ENCODE measurements at regions not wholly inside any gene's neighbourhood (a gene's known extent, or its start where the extent isn't known, plus 50 kb on each side); places are given as distances from the start of the nearest gene placed in this dataset.

DNA sequence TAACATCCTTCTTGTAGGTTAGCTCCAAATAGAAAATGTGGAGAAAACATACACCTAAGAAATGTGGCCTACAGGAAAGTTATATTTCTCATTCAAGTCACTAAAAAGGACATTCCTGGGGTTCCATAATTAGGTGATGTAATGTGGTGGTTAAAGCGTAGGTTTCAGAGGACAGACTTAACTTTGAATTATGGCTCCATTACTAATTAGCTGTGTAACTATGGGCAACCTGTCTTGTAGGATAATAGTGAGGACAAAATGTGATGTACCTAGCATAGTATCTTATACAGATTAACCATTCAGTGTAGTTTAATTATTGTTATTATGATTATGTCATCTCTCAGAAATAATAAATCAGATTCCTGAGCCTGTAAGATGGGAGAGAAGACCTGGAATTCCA lies 602.5 kb downstream of the TSN start:
- Histone ChIP-seq H3K27ac (ENCODE audit: low read length in 2 of 2) (no peak overlapping the region), H2AFZ (ENCODE audit: insufficient read depth, low read depth, low read length, poor library complexity, severe bottlenecking) (no peak overlapping the region), H3K79me2 (ENCODE audit: control insufficient read depth, insufficient read depth, low read length) (no peaks in the 10 kb centered on the region), H4K20me1 (ENCODE audit: control insufficient read depth, insufficient read depth, low read length, poor library complexity, severe bottlenecking) (no peaks in the 10 kb centered on the region), H3K9me3 (ENCODE audit: control extremely low read depth in 1 of 3, control insufficient read depth in 2 of 3, insufficient read depth in 1 of 3, low read length in 2 of 3) (peaks cover 0 to 4% (median 0%) of the 10 kb centered on the region in 3 donors), H3K4me3 (ENCODE audit: control extremely low read depth in 1 of 5, extremely low read depth in 1 of 5, insufficient read depth in 1 of 5, low read depth in 2 of 5, low read length in 4 of 5) (no peak overlapping the region), H3K4me2 (replicated peaks; ENCODE audit: low read depth, low read length, poor library complexity, severe bottlenecking) (no peak overlapping the region), H3K9ac (ENCODE audit: low read length) (no peak overlapping the region), H3K36me3 (replicated peaks in 1 of 2; ENCODE audit: control extremely low read depth in 1 of 2, control insufficient read depth in 1 of 2, extremely low read depth in 1 of 2, insufficient read depth in 2 of 2, low read length in 1 of 2) (no peaks in the 10 kb centered on the region), H3K27me3 (replicated peaks in 1 of 4; ENCODE audit: control extremely low read depth in 1 of 4, control insufficient read depth in 3 of 4, insufficient read depth in 4 of 4, low read length in 3 of 4) (no peaks in the 10 kb centered on the region), H3K4me1 (ENCODE audit: control insufficient read depth in 2 of 2, insufficient read depth in 2 of 2, low read length in 2 of 2) (no peaks in the 10 kb centered on the region)
- no CpG with 5 or more reads among the region's 1 CpG for WGBS (ENCODE audit: insufficient coverage)
- H3K27me3 Mint-ChIP-seq: no peaks in the 10 kb centered on the region
- no peak overlapping the region for H3K4me3 Mint-ChIP-seq
- no peak for DNase-seq
- POLR2A ChIA-PET: no interaction called here
- ATAC-seq (ENCODE audit: low read depth): no peak
- no peaks in the 10 kb centered on the region for H3K4me1 Mint-ChIP-seq
- intact Hi-C loops (cut with micrococcal nuclease): no loop called here
- CTCF ChIA-PET: no interaction called here
- H3K9me3 Mint-ChIP-seq (ENCODE audit: insufficient read depth): no peaks in the 10 kb centered on the region
- H3K27ac Mint-ChIP-seq: no peak overlapping the region
- no peak for TF ChIP-seq EZH2 (IDR thresholded peaks at IDR 0.05; ENCODE audit: borderline replicate concordance, insufficient read depth, low read depth, low read length, poor library complexity, severe bottlenecking)
- TF ChIP-seq, protein P1, sequence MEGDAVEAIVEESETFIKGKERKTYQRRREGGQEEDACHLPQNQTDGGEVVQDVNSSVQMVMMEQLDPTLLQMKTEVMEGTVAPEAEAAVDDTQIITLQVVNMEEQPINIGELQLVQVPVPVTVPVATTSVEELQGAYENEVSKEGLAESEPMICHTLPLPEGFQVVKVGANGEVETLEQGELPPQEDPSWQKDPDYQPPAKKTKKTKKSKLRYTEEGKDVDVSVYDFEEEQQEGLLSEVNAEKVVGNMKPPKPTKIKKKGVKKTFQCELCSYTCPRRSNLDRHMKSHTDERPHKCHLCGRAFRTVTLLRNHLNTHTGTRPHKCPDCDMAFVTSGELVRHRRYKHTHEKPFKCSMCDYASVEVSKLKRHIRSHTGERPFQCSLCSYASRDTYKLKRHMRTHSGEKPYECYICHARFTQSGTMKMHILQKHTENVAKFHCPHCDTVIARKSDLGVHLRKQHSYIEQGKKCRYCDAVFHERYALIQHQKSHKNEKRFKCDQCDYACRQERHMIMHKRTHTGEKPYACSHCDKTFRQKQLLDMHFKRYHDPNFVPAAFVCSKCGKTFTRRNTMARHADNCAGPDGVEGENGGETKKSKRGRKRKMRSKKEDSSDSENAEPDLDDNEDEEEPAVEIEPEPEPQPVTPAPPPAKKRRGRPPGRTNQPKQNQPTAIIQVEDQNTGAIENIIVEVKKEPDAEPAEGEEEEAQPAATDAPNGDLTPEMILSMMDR (IDR thresholded peaks at IDR 0.05): no peak

DNA sequence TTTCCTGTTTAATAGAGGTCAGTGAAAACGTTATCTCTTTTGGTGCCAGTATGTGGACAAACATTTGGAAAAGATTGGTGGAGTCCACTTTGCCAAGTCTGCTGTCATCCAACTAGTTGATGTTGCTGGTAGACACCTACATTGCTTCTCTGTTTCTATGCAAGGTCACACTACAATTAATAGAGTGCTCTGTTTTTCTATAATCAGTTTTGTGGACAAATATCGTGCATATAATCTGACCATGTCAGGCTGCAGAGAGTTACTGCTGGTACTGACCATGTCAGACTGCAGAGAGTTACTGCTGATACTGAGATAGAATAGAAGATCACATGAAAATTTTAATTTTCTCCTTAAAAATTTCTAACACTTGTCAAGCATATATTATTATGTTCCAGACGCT lies 603.3 kb downstream of the TSN start:
- POLR2A ChIA-PET: no interaction called here
- Histone ChIP-seq H3K36me3 (replicated peaks in 1 of 2; ENCODE audit: control extremely low read depth in 1 of 2, control insufficient read depth in 1 of 2, extremely low read depth in 1 of 2, insufficient read depth in 2 of 2, low read length in 1 of 2) (no peaks in the 10 kb centered on the region), H2AFZ (ENCODE audit: insufficient read depth, low read depth, low read length, poor library complexity, severe bottlenecking) (no peak overlapping the region), H3K4me2 (replicated peaks; ENCODE audit: low read depth, low read length, poor library complexity, severe bottlenecking) (no peak overlapping the region), H3K4me1 (ENCODE audit: control insufficient read depth in 2 of 2, insufficient read depth in 2 of 2, low read length in 2 of 2) (no peaks in the 10 kb centered on the region), H3K4me3 (ENCODE audit: control extremely low read depth in 1 of 5, extremely low read depth in 1 of 5, insufficient read depth in 1 of 5, low read depth in 2 of 5, low read length in 4 of 5) (no peak overlapping the region), H4K20me1 (ENCODE audit: control insufficient read depth, insufficient read depth, low read length, poor library complexity, severe bottlenecking) (no peaks in the 10 kb centered on the region), H3K9me3 (ENCODE audit: control extremely low read depth in 1 of 3, control insufficient read depth in 2 of 3, insufficient read depth in 1 of 3, low read length in 2 of 3) (peaks cover 0 to 4% (median 0%) of the 10 kb centered on the region in 3 donors), H3K9ac (ENCODE audit: low read length) (no peak overlapping the region), H3K79me2 (ENCODE audit: control insufficient read depth, insufficient read depth, low read length) (no peaks in the 10 kb centered on the region), H3K27me3 (replicated peaks in 1 of 4; ENCODE audit: control extremely low read depth in 1 of 4, control insufficient read depth in 3 of 4, insufficient read depth in 4 of 4, low read length in 3 of 4) (no peaks in the 10 kb centered on the region), H3K27ac (ENCODE audit: low read length in 2 of 2) (no peak overlapping the region)
- no peak for ATAC-seq (ENCODE audit: low read depth)
- Mint-ChIP-seq H3K4me1 (no peaks in the 10 kb centered on the region), H3K27ac (no peak overlapping the region), H3K27me3 (no peaks in the 10 kb centered on the region), H3K4me3 (no peak overlapping the region), H3K9me3 (ENCODE audit: insufficient read depth) (no peaks in the 10 kb centered on the region)
- CTCF ChIA-PET: no interaction called here
- no peak for DNase-seq
- no CpG with 5 or more reads among the region's 3 CpGs for WGBS (ENCODE audit: insufficient coverage)
- intact Hi-C loops (cut with micrococcal nuclease): no loop called here
- TF ChIP-seq, protein P1 (IDR thresholded peaks at IDR 0.05): no peak
- TF ChIP-seq EZH2 (IDR thresholded peaks at IDR 0.05; ENCODE audit: borderline replicate concordance, insufficient read depth, low read depth, low read length, poor library complexity, severe bottlenecking): no peak
